OCI-LY7 (cell line): ENCODE measurements at regions not wholly inside any gene's neighbourhood (a gene's known extent, or its start where the extent isn't known, plus 50 kb on each side); places are given as distances from the start of the nearest gene placed in this dataset.

ENCODE experiments used
- BruUV-seq: library from RNA; stranded (reverse); fragments of 400-500 nt; replicated peaks from 2 replicates; lab custom pipeline; 2021; lab: Mats Ljungman, UMichigan
- CTCF ChIA-PET: fragments of 300-600 bp; sonication (Branson Sonifier 250); formaldehyde crosslinking; loops from one replicate; lab custom pipeline; 2022; ENCODE audit warnings: antibody characterized with exemption; ENCODE audit not compliant: unreplicated experiment; lab: Charles Lee
- POLR2A ChIA-PET: fragments of 300-600 bp; sonication (Branson Sonifier 250); formaldehyde crosslinking; loops from one replicate; lab custom pipeline; 2022; ENCODE audit warnings: antibody characterized with exemption; lab: Charles Lee
- DNase-seq: peaks from one replicate; pipeline ENCODE4 v3.0.0-alpha.2; 2015; ENCODE audit warnings: low spot score
- H2AFZ ChIP-seq: fragments of 200-600 bp; sonication (generic), shearing (Covaris generic); 2 replicates; pipeline ENCODE4 v1.6.1; 2014; ENCODE audit warnings: mild to moderate bottlenecking, antibody characterized with exemption, low read length, moderate library complexity
- H3K27ac ChIP-seq: fragments of 200-600 bp; sonication (generic); 2 replicates; pipeline ENCODE4 v1.5.1; 2014; ENCODE audit warnings: mixed run types, low read depth, mild to moderate bottlenecking, moderate library complexity, low read length, inconsistent platforms; ENCODE audit not compliant: poor library complexity, severe bottlenecking
- H3K36me3 ChIP-seq: fragments of 200-600 bp; sonication (generic); 2 replicates; pipeline ENCODE4 v1.6.1; 2014; ENCODE audit warnings: mild to moderate bottlenecking, antibody characterized with exemption, low read length, moderate library complexity, mixed read lengths; ENCODE audit not compliant: insufficient read depth
- H3K4me1 ChIP-seq: fragments of 200-600 bp; sonication (generic); 2 replicates; pipeline ENCODE4 v1.5.1; 2014; ENCODE audit warnings: mild to moderate bottlenecking, low read length; ENCODE audit not compliant: insufficient read depth, poor library complexity, severe bottlenecking
- H3K4me2 ChIP-seq: fragments of 200-600 bp; sonication (generic); 2 replicates; pipeline ENCODE4 v1.6.1; 2014; ENCODE audit warnings: mild to moderate bottlenecking, low read length
- H3K4me3 ChIP-seq: fragments of 200-600 bp; sonication (generic); 2 replicates; pipeline ENCODE4 v1.5.1; 2014; ENCODE audit warnings: mild to moderate bottlenecking, low read depth, low read length; ENCODE audit not compliant: poor library complexity, severe bottlenecking
- H3K79me2 ChIP-seq: fragments of 200-600 bp; sonication (generic); 2 replicates; pipeline ENCODE4 v1.6.1; 2016; ENCODE audit warnings: low read depth, mild to moderate bottlenecking, low read length, moderate library complexity, mixed read lengths; ENCODE audit not compliant: insufficient read depth
- H3K9me2 ChIP-seq: fragments of 200-600 bp; sonication (generic); 2 replicates; pipeline ENCODE4 v1.6.1; 2016; ENCODE audit warnings: mild to moderate bottlenecking, low read length, mixed read lengths; ENCODE audit not compliant: insufficient read depth
- H3K9me3 ChIP-seq: fragments of 200-600 bp; sonication (generic); 2 replicates; pipeline ENCODE4 v1.6.1; 2014; ENCODE audit warnings: mild to moderate bottlenecking, mixed run types, low read length, mixed read lengths
- H4K20me1 ChIP-seq: fragments of 200-600 bp; sonication (generic); 2 replicates; pipeline ENCODE4 v1.6.1; 2014; ENCODE audit warnings: mild to moderate bottlenecking, antibody characterized with exemption, low read length, moderate library complexity, mixed read lengths; ENCODE audit not compliant: insufficient read depth
- CTCF ChIP-seq: fragments of 200-600 bp; sonication (generic); conservative IDR thresholded peaks from 2 replicates; pipeline ENCODE4 v1.5.1; 2014; ENCODE audit warnings: mild to moderate bottlenecking, antibody characterized with exemption, low read length, moderate library complexity, mixed read lengths
- EZH2phosphoT487 ChIP-seq: fragments of 200-600 bp; sonication (generic); IDR thresholded peaks from 2 replicates; pipeline ENCODE4 v1.6.1; 2018; ENCODE audit warnings: low read depth, borderline replicate concordance, mild to moderate bottlenecking, mixed run types, antibody characterized with exemption, low read length, moderate library complexity, mixed read lengths
- intact Hi-C: fragments of 100-400 bp; cut with micrococcal nuclease; formaldehyde crosslinking; loops from one replicate; pipeline ENCODE4 v1.10.0; 2022; ENCODE audit not compliant: unreplicated experiment

- Histone ChIP-seq H2AFZ (no peak overlapping the region), H3K9me2 (no peaks in the 10 kb centered on the region), H3K4me1 (no peaks in the 10 kb centered on the region), H3K4me3 (no peak overlapping the region), H3K79me2 (no peaks in the 10 kb centered on the region), H3K36me3 (no peaks in the 10 kb centered on the region), H3K27ac (no peak overlapping the region), H3K9me3 (no peaks in the 10 kb centered on the region), H4K20me1 (no peaks in the 10 kb centered on the region), H3K4me2 (no peak overlapping the region)
- intact Hi-C loops = no loop called here
- no peak for DNase-seq
- no peak for TF ChIP-seq CTCF
- no peak for TF ChIP-seq EZH2phosphoT487
- no TSS peak for BruUV-seq
- ChIA-PET CTCF (no interaction called here), POLR2A (no interaction called here)
These were observed 188.4 kb upstream of the HES1 start for GRCh38 chr3:193947596-193947995.

- POLR2A ChIA-PET = no interaction called here
These were observed 187.5 kb upstream of the HES1 start for GRCh38 chr3:193948459-193948858.

More at GRCh38 chr3:193948459-193948858, 187.5 kb upstream of the HES1 start:
- no peaks in the 10 kb centered on the region for H3K36me3 ChIP-seq
- H3K9me3 ChIP-seq = no peaks in the 10 kb centered on the region
- H3K79me2 ChIP-seq = no peaks in the 10 kb centered on the region
- intact Hi-C loops = no loop called here
- CTCF ChIA-PET = no interaction called here
- H3K4me1 ChIP-seq = no peaks in the 10 kb centered on the region
- H3K9me2 ChIP-seq = no peaks in the 10 kb centered on the region
- BruUV-seq = no TSS peak
- DNase-seq = no peak
- no peak overlapping the region for H3K27ac ChIP-seq
- no peak overlapping the region for H3K4me3 ChIP-seq
- H4K20me1 ChIP-seq = no peaks in the 10 kb centered on the region
- TF ChIP-seq EZH2phosphoT487 = no peak
- TF ChIP-seq CTCF = no peak
- no peak overlapping the region for H2AFZ ChIP-seq
- H3K4me2 ChIP-seq = no peak overlapping the region
